ENCODE measurements at regions not wholly inside any gene's neighbourhood (a gene's known extent, or its start where the extent isn't known, plus 50 kb on each side); places are given as distances from the start of the nearest gene placed in this dataset.

- no peaks in the 10 kb centered on the region for H3K4me1 ChIP-seq (ENCODE audit: control insufficient read depth, insufficient read depth, low read depth, low read length)
- peak overlapping the region; percentile 68 to 86 for H2BK12ac ChIP-seq (ENCODE audit: low read length in 2 of 2)
- peak; percentile 61 for DNase-seq
- peak overlapping the region; percentile 85 for H4K8ac ChIP-seq (ENCODE audit: low read length)
- peak overlapping the region; percentile 67 for H2BK120ac ChIP-seq (ENCODE audit: low read depth, low read length)
- no peak overlapping the region for H3K4me2 ChIP-seq (ENCODE audit: low read length, poor library complexity, severe bottlenecking)
- H3K4ac ChIP-seq (ENCODE audit: low read depth in 1 of 2, low read length in 2 of 2), result peak overlapping the region; percentile 2 to 54
- H3K4me3 ChIP-seq (ENCODE audit: insufficient read depth in 1 of 2, low read depth in 1 of 2, low read length in 2 of 2), result no peak overlapping the region
- H3K9me3 ChIP-seq (ENCODE audit: control insufficient read depth, low read length), result peaks cover 3% of the 10 kb centered on the region
- no peak overlapping the region for H3K9ac ChIP-seq (ENCODE audit: low read length)
- no peak overlapping the region for H4K91ac ChIP-seq (ENCODE audit: low read length)
- H3K27ac ChIP-seq (ENCODE audit: low read length, poor library complexity, severe bottlenecking), result no peak overlapping the region
- H3K14ac ChIP-seq (ENCODE audit: low read length in 2 of 2), result no peak overlapping the region
- H3K27me3 ChIP-seq (ENCODE audit: control insufficient read depth in 1 of 2, insufficient read depth in 1 of 2, low read length in 2 of 2), result no peaks in the 10 kb centered on the region
- H2AFZ ChIP-seq (ENCODE audit: low read depth, low read length), result no peak overlapping the region
- H2BK15ac ChIP-seq (ENCODE audit: low read depth, poor library complexity, severe bottlenecking), result no peak overlapping the region
- peak overlapping the region; percentile 6 to 90 for H3K18ac ChIP-seq (ENCODE audit: low read depth in 1 of 2, low read length in 2 of 2)
- H2AK5ac ChIP-seq (ENCODE audit: low read length, severe bottlenecking), result no peak overlapping the region
- H3K79me1 ChIP-seq (replicated peaks; ENCODE audit: low read length, poor library complexity, severe bottlenecking), result no peaks in the 10 kb centered on the region
- H2BK5ac ChIP-seq (ENCODE audit: low read depth, low read length, poor library complexity, severe bottlenecking), result no peak overlapping the region
- H3K36me3 ChIP-seq (ENCODE audit: control insufficient read depth in 1 of 2, insufficient read depth in 2 of 2, low read depth in 1 of 2, low read length in 2 of 2), result no peaks in the 10 kb centered on the region
- 49% methylated on average over 7 of the region's 7 CpGs for WGBS
- H3K23ac ChIP-seq (ENCODE audit: low read length in 2 of 2), result no peak overlapping the region
Measured at GRCh38 chr9:81116340-81117137, 572.8 kb downstream of the TLE1 start.

- no peak overlapping the region for H3K9ac ChIP-seq (ENCODE audit: low read length)
- H3K4me2 ChIP-seq (ENCODE audit: low read length, poor library complexity, severe bottlenecking), result no peak overlapping the region
- no peak overlapping the region for H3K4me3 ChIP-seq (ENCODE audit: insufficient read depth in 1 of 2, low read depth in 1 of 2, low read length in 2 of 2)
- no peak overlapping the region for H3K14ac ChIP-seq (ENCODE audit: low read length in 2 of 2)
- H3K4me1 ChIP-seq (ENCODE audit: control insufficient read depth, insufficient read depth, low read depth, low read length), result no peaks in the 10 kb centered on the region
- no peaks in the 10 kb centered on the region for H3K36me3 ChIP-seq (ENCODE audit: control insufficient read depth in 1 of 2, insufficient read depth in 2 of 2, low read depth in 1 of 2, low read length in 2 of 2)
- no peaks in the 10 kb centered on the region for H3K79me1 ChIP-seq (replicated peaks; ENCODE audit: low read length, poor library complexity, severe bottlenecking)
- 82% methylated on average over 6 of the region's 7 CpGs for WGBS
- no peak overlapping the region for H2BK120ac ChIP-seq (ENCODE audit: low read depth, low read length)
- H2BK12ac ChIP-seq (ENCODE audit: low read length in 2 of 2), result no peak overlapping the region
- H3K18ac ChIP-seq (ENCODE audit: low read depth in 1 of 2, low read length in 2 of 2), result no peak overlapping the region
- no peak overlapping the region for H2BK15ac ChIP-seq (ENCODE audit: low read depth, poor library complexity, severe bottlenecking)
- no peak overlapping the region for H2AFZ ChIP-seq (ENCODE audit: low read depth, low read length)
- no peak for DNase-seq
- no peak overlapping the region for H4K91ac ChIP-seq (ENCODE audit: low read length)
- H3K4ac ChIP-seq (ENCODE audit: low read depth in 1 of 2, low read length in 2 of 2), result no peak overlapping the region
- no peak overlapping the region for H4K8ac ChIP-seq (ENCODE audit: low read length)
- H2AK5ac ChIP-seq (ENCODE audit: low read length, severe bottlenecking), result no peak overlapping the region
- H3K27me3 ChIP-seq (ENCODE audit: control insufficient read depth in 1 of 2, insufficient read depth in 1 of 2, low read length in 2 of 2), result no peaks in the 10 kb centered on the region
- no peak overlapping the region for H3K27ac ChIP-seq (ENCODE audit: low read length, poor library complexity, severe bottlenecking)
- H2BK5ac ChIP-seq (ENCODE audit: low read depth, low read length, poor library complexity, severe bottlenecking), result no peak overlapping the region
- H3K9me3 ChIP-seq (ENCODE audit: control insufficient read depth, low read length), result no peaks in the 10 kb centered on the region
- H3K23ac ChIP-seq (ENCODE audit: low read length in 2 of 2), result no peak overlapping the region
Measured at GRCh38 chr9:81113453-81114124, 575.8 kb downstream of the TLE1 start.

GRCh38 chr9:81112627-81113452 lies 576.5 kb downstream of the TLE1 start:
- no peak overlapping the region for H2AK5ac ChIP-seq (ENCODE audit: low read length, severe bottlenecking)
- no peak overlapping the region for H3K23ac ChIP-seq (ENCODE audit: low read length in 2 of 2)
- no peak overlapping the region for H4K8ac ChIP-seq (ENCODE audit: low read length)
- WGBS, result 90% methylated on average over 6 of the region's 7 CpGs
- no peak overlapping the region for H2BK15ac ChIP-seq (ENCODE audit: low read depth, poor library complexity, severe bottlenecking)
- no peak overlapping the region for H3K4me2 ChIP-seq (ENCODE audit: low read length, poor library complexity, severe bottlenecking)
- H3K9ac ChIP-seq (ENCODE audit: low read length), result no peak overlapping the region
- H2BK120ac ChIP-seq (ENCODE audit: low read depth, low read length), result no peak overlapping the region
- H4K91ac ChIP-seq (ENCODE audit: low read length), result no peak overlapping the region
- no peak overlapping the region for H3K4ac ChIP-seq (ENCODE audit: low read depth in 1 of 2, low read length in 2 of 2)
- H3K4me3 ChIP-seq (ENCODE audit: insufficient read depth in 1 of 2, low read depth in 1 of 2, low read length in 2 of 2), result no peak overlapping the region
- no peak overlapping the region for H3K18ac ChIP-seq (ENCODE audit: low read depth in 1 of 2, low read length in 2 of 2)
- no peaks in the 10 kb centered on the region for H3K27me3 ChIP-seq (ENCODE audit: control insufficient read depth in 1 of 2, insufficient read depth in 1 of 2, low read length in 2 of 2)
- H3K4me1 ChIP-seq (ENCODE audit: control insufficient read depth, insufficient read depth, low read depth, low read length), result no peaks in the 10 kb centered on the region
- H2AFZ ChIP-seq (ENCODE audit: low read depth, low read length), result no peak overlapping the region
- no peak overlapping the region for H3K14ac ChIP-seq (ENCODE audit: low read length in 2 of 2)
- H3K27ac ChIP-seq (ENCODE audit: low read length, poor library complexity, severe bottlenecking), result no peak overlapping the region
- H3K36me3 ChIP-seq (ENCODE audit: control insufficient read depth in 1 of 2, insufficient read depth in 2 of 2, low read depth in 1 of 2, low read length in 2 of 2), result no peaks in the 10 kb centered on the region
- H2BK5ac ChIP-seq (ENCODE audit: low read depth, low read length, poor library complexity, severe bottlenecking), result no peak overlapping the region
- no peaks in the 10 kb centered on the region for H3K79me1 ChIP-seq (replicated peaks; ENCODE audit: low read length, poor library complexity, severe bottlenecking)
- no peak overlapping the region for H2BK12ac ChIP-seq (ENCODE audit: low read length in 2 of 2)
- DNase-seq, result no peak
- no peaks in the 10 kb centered on the region for H3K9me3 ChIP-seq (ENCODE audit: control insufficient read depth, low read length)

- Histone ChIP-seq H3K4me2 (ENCODE audit: low read length, poor library complexity, severe bottlenecking) (no peak overlapping the region), H2BK120ac (ENCODE audit: low read depth, low read length) (no peak overlapping the region), H4K91ac (ENCODE audit: low read length) (no peak overlapping the region), H3K79me1 (replicated peaks; ENCODE audit: low read length, poor library complexity, severe bottlenecking) (no peaks in the 10 kb centered on the region), H3K4me1 (ENCODE audit: control insufficient read depth, insufficient read depth, low read depth, low read length) (no peaks in the 10 kb centered on the region), H4K8ac (ENCODE audit: low read length) (no peak overlapping the region), H3K18ac (ENCODE audit: low read depth in 1 of 2, low read length in 2 of 2) (no peak overlapping the region), H2AK5ac (ENCODE audit: low read length, severe bottlenecking) (no peak overlapping the region), H3K4me3 (ENCODE audit: insufficient read depth in 1 of 2, low read depth in 1 of 2, low read length in 2 of 2) (no peak overlapping the region), H2BK15ac (ENCODE audit: low read depth, poor library complexity, severe bottlenecking) (no peak overlapping the region), H3K23ac (ENCODE audit: low read length in 2 of 2) (no peak overlapping the region), H2BK12ac (ENCODE audit: low read length in 2 of 2) (no peak overlapping the region), H3K14ac (ENCODE audit: low read length in 2 of 2) (no peak overlapping the region), H3K27ac (ENCODE audit: low read length, poor library complexity, severe bottlenecking) (no peak overlapping the region), H2BK5ac (ENCODE audit: low read depth, low read length, poor library complexity, severe bottlenecking) (no peak overlapping the region), H3K4ac (ENCODE audit: low read depth in 1 of 2, low read length in 2 of 2) (no peak overlapping the region), H2AFZ (ENCODE audit: low read depth, low read length) (no peak overlapping the region), H3K36me3 (ENCODE audit: control insufficient read depth in 1 of 2, insufficient read depth in 2 of 2, low read depth in 1 of 2, low read length in 2 of 2) (no peaks in the 10 kb centered on the region), H3K9me3 (ENCODE audit: control insufficient read depth, low read length) (no peaks in the 10 kb centered on the region), H3K9ac (ENCODE audit: low read length) (no peak overlapping the region), H3K27me3 (ENCODE audit: control insufficient read depth in 1 of 2, insufficient read depth in 1 of 2, low read length in 2 of 2) (no peaks in the 10 kb centered on the region)
- DNase-seq, result no peak
- WGBS, result 100% methylated on average over 1 of the region's 1 CpG
Measured at GRCh38 chr9:81108821-81109220, 580.5 kb downstream of the TLE1 start.

All from mesenchymal stem cell (in vitro differentiated cells and primary cell).